Astrocyte (in vitro differentiated cells and primary cell): ENCODE measurements at regions not wholly inside any gene's neighbourhood (a gene's known extent, or its start where the extent isn't known, plus 50 kb on each side); places are given as distances from the start of the nearest gene placed in this dataset.

Source experiments
- DNase-seq: peaks from one replicate; pipeline ENCODE4 v3.0.0-alpha.2; 2010; ENCODE audit warnings: low read depth
- FAIRE-seq: peaks from 2 replicates; lab custom pipeline; 2011; peaks lifted over from hg19 to GRCh38; lab: Jason Lieb, UNC
- H2AFZ ChIP-seq: 2 replicates; pipeline ENCODE4 v1.6.0; 2012; ENCODE audit warnings: low read depth, low read length, inconsistent platforms
- H3K27ac ChIP-seq: 2 replicates; pipeline ENCODE4 v1.5.1; 2011; ENCODE audit warnings: low read depth, low read length, inconsistent platforms
- H3K27me3 ChIP-seq: 2 replicates; pipeline ENCODE4 v1.6.0; 2011; ENCODE audit warnings: low read length, inconsistent platforms; ENCODE audit not compliant: insufficient read depth
- H3K36me3 ChIP-seq: 2 replicates; pipeline ENCODE4 v1.5.1; 2011; ENCODE audit warnings: low read length, inconsistent platforms; ENCODE audit not compliant: insufficient read depth
- H3K4me1 ChIP-seq: 2 replicates; pipeline ENCODE4 v1.5.1; 2011; ENCODE audit warnings: low read length, inconsistent platforms; ENCODE audit not compliant: insufficient read depth
- H3K4me2 ChIP-seq: 2 replicates; pipeline ENCODE4 v1.6.0; 2012; ENCODE audit warnings: low read length, inconsistent platforms
- H3K4me3 ChIP-seq: 2 replicates; pipeline ENCODE4 v1.5.1; 2011; ENCODE audit warnings: low read depth, mild to moderate bottlenecking, low read length, inconsistent platforms; ENCODE audit not compliant: insufficient read depth
- H3K79me2 ChIP-seq: 2 replicates; pipeline ENCODE4 v1.6.0; 2012; ENCODE audit warnings: mild to moderate bottlenecking, low read length, inconsistent platforms; ENCODE audit not compliant: insufficient read depth
- H3K9ac ChIP-seq: 2 replicates; pipeline ENCODE4 v1.6.0; 2012; ENCODE audit warnings: mild to moderate bottlenecking, low read length, inconsistent platforms
- H3K9me3 ChIP-seq: 2 replicates; pipeline ENCODE4 v1.5.1; 2012; ENCODE audit warnings: low read depth, mild to moderate bottlenecking, low read length, inconsistent platforms; ENCODE audit not compliant: insufficient read depth
- H4K20me1 ChIP-seq: 2 replicates; pipeline ENCODE4 v1.6.0; 2012; ENCODE audit warnings: low read length, inconsistent platforms; ENCODE audit not compliant: insufficient read depth
- H3K27ac Mint-ChIP-seq: one replicate; pipeline ENCODE4 v1.8.0; 2021; ENCODE audit warnings: mild to moderate bottlenecking, mixed read lengths; ENCODE audit not compliant: unreplicated experiment
- H3K27me3 Mint-ChIP-seq: one replicate; pipeline ENCODE4 v1.8.0; 2021; ENCODE audit warnings: low read depth, mixed read lengths; ENCODE audit not compliant: unreplicated experiment
- H3K36me3 Mint-ChIP-seq: one replicate; pipeline ENCODE4 v1.8.0; 2021; ENCODE audit warnings: low read depth, mixed read lengths; ENCODE audit not compliant: unreplicated experiment
- H3K4me1 Mint-ChIP-seq: one replicate; pipeline ENCODE4 v1.8.0; 2021; ENCODE audit warnings: low read depth, mixed read lengths; ENCODE audit not compliant: unreplicated experiment
- H3K4me3 Mint-ChIP-seq: one replicate; pipeline ENCODE4 v1.8.0; 2021; ENCODE audit warnings: mild to moderate bottlenecking, moderate library complexity, mixed read lengths; ENCODE audit not compliant: unreplicated experiment
- H3K9me3 Mint-ChIP-seq: one replicate; pipeline ENCODE4 v1.8.0; 2021; ENCODE audit warnings: mild to moderate bottlenecking, mixed read lengths; ENCODE audit not compliant: unreplicated experiment
- EZH2 ChIP-seq: IDR thresholded peaks from 2 replicates; pipeline ENCODE4 v1.6.1; 2012; ENCODE audit warnings: mild to moderate bottlenecking, low read length, inconsistent platforms; ENCODE audit not compliant: insufficient read depth
- TF ChIP-seq, protein P1 (sequence below): IDR thresholded peaks from 2 replicates; pipeline ENCODE4 v1.5.1; 2011; ENCODE audit warnings: low read depth, mild to moderate bottlenecking, inconsistent platforms, low read length, moderate library complexity; ENCODE audit not compliant: insufficient read depth

GRCh38 chr6:2410656-2411380, 165.4 kb upstream of the GMDS start:
- Histone ChIP-seq H3K9ac (no peak overlapping the region), H3K4me3 (no peak overlapping the region), H3K27me3 (no peaks in the 10 kb centered on the region), H3K9me3 (no peaks in the 10 kb centered on the region), H3K4me2 (no peak overlapping the region), H3K79me2 (no peaks in the 10 kb centered on the region), H3K4me1 (peaks cover 6% of the 10 kb centered on the region), H2AFZ (no peak overlapping the region), H3K27ac (no peak overlapping the region), H3K36me3 (no peaks in the 10 kb centered on the region), H4K20me1 (no peaks in the 10 kb centered on the region)
- no peak overlapping the region for H3K4me3 Mint-ChIP-seq
- no peak for TF ChIP-seq EZH2
- TF ChIP-seq, protein P1, sequence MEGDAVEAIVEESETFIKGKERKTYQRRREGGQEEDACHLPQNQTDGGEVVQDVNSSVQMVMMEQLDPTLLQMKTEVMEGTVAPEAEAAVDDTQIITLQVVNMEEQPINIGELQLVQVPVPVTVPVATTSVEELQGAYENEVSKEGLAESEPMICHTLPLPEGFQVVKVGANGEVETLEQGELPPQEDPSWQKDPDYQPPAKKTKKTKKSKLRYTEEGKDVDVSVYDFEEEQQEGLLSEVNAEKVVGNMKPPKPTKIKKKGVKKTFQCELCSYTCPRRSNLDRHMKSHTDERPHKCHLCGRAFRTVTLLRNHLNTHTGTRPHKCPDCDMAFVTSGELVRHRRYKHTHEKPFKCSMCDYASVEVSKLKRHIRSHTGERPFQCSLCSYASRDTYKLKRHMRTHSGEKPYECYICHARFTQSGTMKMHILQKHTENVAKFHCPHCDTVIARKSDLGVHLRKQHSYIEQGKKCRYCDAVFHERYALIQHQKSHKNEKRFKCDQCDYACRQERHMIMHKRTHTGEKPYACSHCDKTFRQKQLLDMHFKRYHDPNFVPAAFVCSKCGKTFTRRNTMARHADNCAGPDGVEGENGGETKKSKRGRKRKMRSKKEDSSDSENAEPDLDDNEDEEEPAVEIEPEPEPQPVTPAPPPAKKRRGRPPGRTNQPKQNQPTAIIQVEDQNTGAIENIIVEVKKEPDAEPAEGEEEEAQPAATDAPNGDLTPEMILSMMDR: no peak
- DNase-seq: no peak
- H3K27ac Mint-ChIP-seq: no peak overlapping the region
- H3K36me3 Mint-ChIP-seq: no peaks in the 10 kb centered on the region
- H3K27me3 Mint-ChIP-seq: peaks cover 7% of the 10 kb centered on the region
- H3K4me1 Mint-ChIP-seq: peaks cover 10% of the 10 kb centered on the region
- H3K9me3 Mint-ChIP-seq: peaks cover 6% of the 10 kb centered on the region
- FAIRE-seq: no peak

GRCh38 chr6:2407525-2407924, 162.1 kb upstream of the GMDS start:
- DNase-seq: no peak
- no peaks in the 10 kb centered on the region for H3K36me3 Mint-ChIP-seq
- no peak overlapping the region for H3K9ac ChIP-seq
- TF ChIP-seq, protein P1: no peak
- TF ChIP-seq EZH2: no peak
- no peaks in the 10 kb centered on the region for H3K27me3 ChIP-seq
- no peak overlapping the region for H3K4me2 ChIP-seq
- no peak for FAIRE-seq
- H3K4me1 Mint-ChIP-seq: peaks cover 3% of the 10 kb centered on the region
- H3K36me3 ChIP-seq: no peaks in the 10 kb centered on the region
- no peak overlapping the region for H3K27ac Mint-ChIP-seq
- H3K4me3 ChIP-seq: no peak overlapping the region
- no peak overlapping the region for H3K4me3 Mint-ChIP-seq
- H3K79me2 ChIP-seq: no peaks in the 10 kb centered on the region
- no peak overlapping the region for H2AFZ ChIP-seq
- H3K27ac ChIP-seq: no peak overlapping the region
- peaks cover 3% of the 10 kb centered on the region for H3K4me1 ChIP-seq
- peaks cover 5% of the 10 kb centered on the region for H3K9me3 Mint-ChIP-seq
- H3K9me3 ChIP-seq: no peaks in the 10 kb centered on the region
- H3K27me3 Mint-ChIP-seq: peaks cover 7% of the 10 kb centered on the region
- no peaks in the 10 kb centered on the region for H4K20me1 ChIP-seq
